GM11168 (cell line): ENCODE measurements at regions not wholly inside any gene's neighbourhood (a gene's known extent, or its start where the extent isn't known, plus 50 kb on each side); places are given as distances from the start of the nearest gene placed in this dataset.
"Not testable (repeated sequence)": the region's sequence is repeated elsewhere in the genome, so short reads cannot be mapped to it uniquely, and the experiment has no call there.

Experiments
- in situ Hi-C: fragments of 300-500 bp; cut with MboI; formaldehyde crosslinking; loops from one replicate; pipeline ENCODE4 v1.12.0; 2022; ENCODE audit warnings: low sequenced_read_pairs; ENCODE audit not compliant: unreplicated experiment

- in situ Hi-C loops = no loop called here
Observed at GRCh38 chrX:112968351-112969133, 127.9 kb upstream of the AMOT start.

- in situ Hi-C loops = no loop called here
Observed at GRCh38 chrX:112967903-112968302, 127.3 kb upstream of the AMOT start.

DNA sequence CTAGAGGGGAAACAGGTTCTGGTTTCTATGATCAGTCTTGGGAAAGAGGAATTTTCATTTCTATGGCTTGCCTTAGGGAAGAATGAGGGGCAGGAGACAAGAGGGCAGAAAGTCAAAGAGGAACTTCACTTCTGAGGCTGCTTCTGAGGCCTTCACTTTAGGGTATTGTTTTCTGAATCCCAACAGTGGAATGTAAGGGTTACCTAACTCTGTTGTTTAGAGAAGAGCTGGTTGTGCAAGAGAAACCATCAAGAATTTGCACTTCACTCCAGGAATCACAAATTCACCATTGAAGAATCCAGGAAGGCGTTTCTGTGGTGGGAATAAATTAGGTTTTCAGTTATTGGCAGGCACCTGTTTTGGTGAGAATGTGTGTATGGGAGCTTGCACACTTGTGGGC lies 126.7 kb upstream of the AMOT start:
- in situ Hi-C loops = no loop called here

DNA sequence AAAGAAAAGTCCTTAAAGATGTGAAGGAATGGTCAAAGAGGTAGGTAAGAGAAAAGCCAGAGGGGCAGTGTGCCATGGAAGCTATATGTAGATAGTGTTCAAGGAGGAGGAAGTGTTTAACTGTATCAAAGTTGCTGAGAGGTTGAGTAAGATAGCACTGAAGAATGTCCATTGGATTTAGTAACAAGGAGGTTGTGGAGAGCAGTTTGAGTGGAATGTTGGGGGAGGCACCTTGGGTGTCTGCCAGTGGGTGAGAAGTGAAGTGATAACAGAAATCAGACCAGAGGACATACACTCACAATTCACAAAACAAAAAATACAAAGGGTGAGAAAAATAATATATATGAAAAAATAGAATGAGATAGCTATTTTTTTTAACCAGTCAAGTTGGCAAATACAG lies 121.3 kb upstream of the AMOT start:
- in situ Hi-C loops = no loop called here

DNA sequence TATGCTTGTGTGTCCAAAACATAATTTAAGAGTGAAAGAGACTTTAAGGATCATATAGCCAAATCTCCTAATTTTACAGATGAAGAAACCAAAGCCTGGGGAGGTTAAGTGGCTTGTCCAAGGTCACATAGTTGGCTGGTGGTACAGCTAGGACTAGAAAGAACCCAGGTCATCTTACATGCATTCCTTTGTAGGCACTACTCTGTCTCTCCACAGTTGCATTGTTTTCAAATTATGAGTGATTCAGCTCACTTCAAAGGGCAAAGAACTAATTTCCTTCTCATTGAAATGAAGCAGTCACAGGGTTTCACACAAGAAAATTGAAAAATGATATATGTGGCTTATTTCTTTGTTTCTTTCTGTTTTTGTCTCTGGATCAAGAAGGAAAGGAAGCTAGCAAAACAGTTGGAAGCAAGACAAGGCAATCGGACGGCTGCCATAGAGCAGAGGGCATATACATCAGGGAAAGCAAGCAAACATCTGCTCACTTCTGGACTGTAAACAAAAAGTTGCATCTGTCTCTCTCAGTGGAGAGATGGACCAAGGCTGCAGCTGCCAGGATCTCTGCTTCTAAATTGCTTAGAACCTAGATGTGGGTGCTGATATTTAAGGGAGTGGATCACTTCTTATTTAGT lies 107.5 kb upstream of the AMOT start:
- in situ Hi-C loops = loop anchor here (25.0 kb wide), 1 partner anchor 186 kb away; no protein-coding TSS in a partner anchor

DNA sequence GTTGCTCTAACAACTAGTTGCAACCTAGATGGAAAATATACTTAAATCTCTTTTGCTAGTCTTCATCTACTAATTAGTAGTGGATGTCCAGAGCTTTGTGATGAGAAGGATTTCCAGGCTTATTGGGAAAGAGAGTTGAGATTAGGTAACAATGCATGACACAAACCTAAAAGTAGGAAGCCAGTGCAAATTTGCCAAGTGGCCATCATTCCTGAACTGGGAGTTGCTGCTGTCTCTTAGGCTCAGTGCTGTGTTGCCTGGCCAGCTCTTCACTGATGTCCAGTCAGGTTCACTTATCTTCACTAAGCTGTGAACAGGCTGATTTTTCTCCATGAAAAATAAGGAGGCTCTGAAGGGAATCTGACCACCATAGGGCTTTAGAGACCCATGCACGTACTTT lies 105.6 kb upstream of the AMOT start:
- in situ Hi-C loops = loop anchor here (25.0 kb wide), 1 partner anchor 184 kb away; no protein-coding TSS in a partner anchor

DNA sequence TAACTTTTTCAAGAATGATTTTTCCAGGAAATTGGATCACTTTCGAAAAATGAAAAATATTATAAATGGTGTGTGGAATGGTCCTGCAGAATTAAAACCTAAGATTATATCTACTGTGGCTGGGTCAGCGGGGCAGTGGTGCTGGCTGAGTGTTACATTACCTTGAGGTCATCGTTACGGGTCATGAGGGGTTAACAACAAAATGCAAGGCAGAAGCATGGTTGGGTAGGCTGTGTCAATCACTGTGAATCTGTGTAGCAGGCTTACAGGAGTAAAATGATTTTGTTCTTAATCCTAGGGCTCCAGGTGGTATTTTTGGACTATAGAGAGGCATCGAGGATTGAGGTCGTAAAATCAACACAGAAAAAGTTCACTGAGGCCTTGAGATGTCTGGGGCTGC lies 105.2 kb upstream of the AMOT start:
- in situ Hi-C loops = loop anchor here (25.0 kb wide), 1 partner anchor 184 kb away; no protein-coding TSS in a partner anchor

DNA sequence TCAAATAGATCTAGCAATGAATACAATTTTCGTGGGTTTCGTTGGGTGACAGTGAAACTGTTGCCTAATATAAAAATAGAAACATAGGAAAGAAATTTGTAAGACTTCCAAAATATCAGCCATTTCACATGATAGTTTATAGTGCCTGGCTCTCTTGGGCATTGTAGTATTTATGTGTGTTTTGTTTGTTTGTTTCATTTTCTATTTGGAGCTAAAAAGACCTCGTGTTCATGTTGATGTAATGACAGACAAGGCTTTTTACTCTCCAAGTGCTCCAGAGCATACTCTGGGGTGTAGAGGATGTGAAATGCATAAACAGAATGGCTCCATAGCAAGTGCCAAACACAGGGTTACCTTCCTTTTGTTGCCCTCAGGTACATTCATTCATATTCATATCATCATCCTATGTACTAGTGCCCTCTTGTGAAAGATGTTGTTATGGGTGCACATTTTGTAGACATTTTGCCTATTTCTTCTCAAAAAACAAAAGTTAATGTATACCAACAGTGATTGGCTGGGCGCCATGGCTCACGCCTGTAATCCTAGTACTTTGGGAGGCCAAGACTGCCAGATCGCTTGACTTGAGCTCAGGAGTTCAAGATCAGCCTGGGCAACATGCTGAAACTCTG lies 100.7 kb upstream of the AMOT start:
- in situ Hi-C loops = loop anchor here (25.0 kb wide), 1 partner anchor 179 kb away; no protein-coding TSS in a partner anchor

GRCh38 chrX:112935029-112935428 lies 94.4 kb upstream of the AMOT start:
- in situ Hi-C loops = loop anchor here (25.0 kb wide), 1 partner anchor 173 kb away; no protein-coding TSS in a partner anchor

DNA sequence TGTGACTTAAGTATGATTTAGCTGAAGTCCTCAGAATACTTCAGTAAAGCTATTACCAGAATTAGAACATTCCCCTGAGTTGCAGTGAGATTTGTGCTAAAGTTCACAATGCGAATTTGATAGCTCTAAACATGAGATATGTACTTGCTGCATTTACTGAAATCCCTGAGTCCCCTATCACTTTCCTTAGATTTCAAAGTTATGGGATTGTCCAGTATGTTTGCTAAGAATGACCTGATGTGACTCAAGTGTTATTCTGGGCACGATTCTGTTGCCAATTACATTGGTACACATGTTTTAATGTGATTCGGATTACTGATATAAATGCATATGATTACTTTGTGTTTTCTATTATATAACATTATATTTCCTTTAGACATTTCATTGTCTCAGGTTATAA lies 91.3 kb upstream of the AMOT start:
- in situ Hi-C loops = loop anchor here (25.0 kb wide), 1 partner anchor 170 kb away; no protein-coding TSS in a partner anchor

DNA sequence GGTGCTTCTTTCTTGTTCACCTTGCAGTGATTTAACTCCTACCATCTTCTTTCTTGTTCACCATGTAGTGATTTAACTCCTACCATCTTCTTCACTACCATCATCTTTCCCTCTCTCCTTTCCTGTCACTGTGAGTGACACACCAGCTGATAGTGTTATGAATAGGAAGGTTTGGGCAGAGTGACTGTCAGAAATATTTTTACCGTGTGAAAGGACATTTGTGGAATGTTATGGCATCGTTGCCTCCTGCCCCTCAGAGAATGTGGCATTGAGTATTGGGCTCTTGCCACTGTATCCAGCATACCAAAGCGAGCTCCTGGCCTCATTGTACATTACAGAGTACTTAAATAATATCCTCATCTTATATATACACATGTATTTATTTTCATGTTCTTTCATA lies 90.8 kb upstream of the AMOT start:
- in situ Hi-C loops = loop anchor here (25.0 kb wide), 1 partner anchor 169 kb away; no protein-coding TSS in a partner anchor

DNA sequence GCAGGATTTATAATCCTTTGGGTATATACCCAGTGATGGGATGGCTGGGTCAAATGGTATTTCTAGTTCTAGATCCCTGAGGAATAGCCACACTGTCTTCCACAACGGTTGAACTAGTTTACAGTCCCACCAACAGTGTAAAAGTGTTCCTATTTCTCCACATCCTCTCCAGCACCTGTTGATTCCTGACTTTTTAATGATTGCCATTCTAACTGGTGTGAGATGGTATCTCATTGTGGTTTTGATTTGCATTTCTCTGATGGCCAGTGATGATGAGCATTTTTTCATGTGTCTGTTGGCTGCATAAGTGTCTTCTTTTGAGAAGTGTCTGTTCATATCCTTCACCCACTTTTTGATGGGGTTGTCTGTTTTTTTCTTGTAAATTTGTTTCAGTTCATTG lies 82.8 kb upstream of the AMOT start:
- in situ Hi-C loops = not testable (repeated sequence)

- in situ Hi-C loops = no loop called here
Observed at GRCh38 chrX:112913807-112914206, 73.2 kb upstream of the AMOT start.

DNA sequence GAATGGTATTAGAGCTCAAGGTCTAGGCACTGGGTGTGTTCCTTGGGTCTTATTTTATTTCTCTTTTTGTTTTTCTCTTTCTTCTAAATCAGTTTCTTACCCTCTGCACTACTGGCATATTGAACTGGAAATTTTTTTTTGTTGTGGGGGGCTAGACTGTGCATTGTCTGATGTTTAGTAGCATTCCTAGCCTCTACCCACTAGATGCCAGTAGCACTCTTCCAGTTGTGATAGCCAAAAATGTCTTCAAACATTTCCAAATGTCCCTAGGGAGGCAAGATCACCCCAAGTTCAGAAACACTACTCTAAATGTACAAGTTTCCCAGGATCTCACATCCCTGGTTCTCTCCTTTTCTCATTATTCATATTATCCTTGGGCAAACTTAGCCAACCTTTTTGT lies 69.8 kb upstream of the AMOT start:
- in situ Hi-C loops = no loop called here

DNA sequence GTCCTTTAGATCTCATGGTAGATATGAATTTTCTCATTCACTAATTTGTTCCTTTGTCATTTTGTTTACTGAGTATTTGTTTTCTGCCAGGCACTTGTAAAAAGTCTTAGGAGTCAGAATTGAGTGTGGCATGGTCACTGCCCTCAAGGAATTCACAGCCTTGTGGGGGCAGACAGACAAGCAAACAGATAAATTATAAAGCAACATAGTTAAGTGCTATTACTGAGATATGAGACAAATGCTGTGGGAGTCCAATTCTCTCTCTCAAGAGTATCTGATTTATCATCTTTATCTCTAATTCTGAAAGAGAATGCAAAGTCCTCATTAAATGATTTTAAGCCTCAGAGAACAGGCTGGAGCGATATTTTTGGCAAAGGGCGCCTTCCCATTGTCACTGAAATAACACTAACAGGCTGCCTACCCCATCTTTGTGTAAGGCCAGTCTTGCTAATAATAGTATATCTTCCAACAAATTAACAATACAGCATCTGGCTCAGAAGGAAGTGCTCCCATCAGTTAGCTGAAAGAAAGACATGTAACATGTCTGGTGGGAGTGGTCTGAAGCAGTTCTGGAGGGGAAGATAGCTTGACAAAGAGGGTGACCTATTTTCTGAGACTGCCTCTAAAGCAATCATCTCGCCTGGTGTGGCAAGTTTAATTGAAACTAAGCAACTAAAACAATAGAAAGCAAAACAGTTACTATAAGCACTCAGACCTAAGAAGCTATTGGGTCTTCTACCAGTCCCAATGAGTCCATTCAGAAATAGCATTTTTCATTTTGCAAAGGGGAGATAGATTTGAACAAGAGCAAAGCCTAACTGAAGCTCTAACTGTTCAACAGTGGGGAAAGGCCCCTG lies 61.5 kb upstream of the AMOT start:
- in situ Hi-C loops = no loop called here

DNA sequence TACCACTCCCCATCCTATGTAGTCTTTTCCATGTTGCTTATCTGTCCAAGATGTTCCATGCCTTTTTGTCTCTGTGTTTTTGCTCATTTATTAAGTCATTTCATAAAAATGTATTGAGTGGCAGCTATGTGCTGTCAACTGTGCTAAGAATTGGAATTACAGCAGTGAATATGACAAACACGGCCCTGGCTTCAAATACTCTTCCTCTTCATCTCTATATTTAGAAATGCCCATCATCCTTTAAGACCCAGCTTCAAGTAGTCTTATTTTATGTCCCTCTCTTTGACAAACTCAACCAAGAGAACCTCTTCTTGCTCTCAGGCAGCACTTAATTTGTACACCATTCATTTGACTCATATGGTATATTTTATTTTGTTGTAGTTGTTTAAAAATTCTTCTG lies 55.4 kb upstream of the AMOT start:
- in situ Hi-C loops = no loop called here
